ENCODE measurements at regions not wholly inside any gene's neighbourhood (a gene's known extent, or its start where the extent isn't known, plus 50 kb on each side); places are given as distances from the start of the nearest gene placed in this dataset.

DNA sequence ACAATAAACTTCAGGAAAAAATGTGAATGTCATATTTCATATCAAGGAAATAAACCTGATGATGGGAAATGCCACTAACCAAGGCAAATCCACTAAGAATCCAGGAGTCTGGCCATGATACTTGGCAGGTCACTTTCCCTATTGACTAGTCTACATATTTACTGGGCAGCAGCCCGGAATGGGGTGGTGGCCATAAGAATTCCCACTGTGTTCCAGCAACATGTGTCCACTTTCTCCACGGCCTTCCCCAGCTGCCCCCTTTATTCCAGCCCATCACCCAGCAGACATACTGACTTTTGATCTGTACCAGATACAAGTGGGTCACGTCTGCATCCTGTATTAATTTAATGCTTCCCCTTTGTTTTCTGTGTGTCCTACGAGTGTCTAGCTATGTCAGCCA, 234.5 kb upstream of the PRDM1 start:
- Mint-ChIP-seq H3K27ac (no peak overlapping the region), H3K4me1 (peaks cover 13% of the 10 kb centered on the region), H3K9me3 (peaks cover 5% of the 10 kb centered on the region)

DNA sequence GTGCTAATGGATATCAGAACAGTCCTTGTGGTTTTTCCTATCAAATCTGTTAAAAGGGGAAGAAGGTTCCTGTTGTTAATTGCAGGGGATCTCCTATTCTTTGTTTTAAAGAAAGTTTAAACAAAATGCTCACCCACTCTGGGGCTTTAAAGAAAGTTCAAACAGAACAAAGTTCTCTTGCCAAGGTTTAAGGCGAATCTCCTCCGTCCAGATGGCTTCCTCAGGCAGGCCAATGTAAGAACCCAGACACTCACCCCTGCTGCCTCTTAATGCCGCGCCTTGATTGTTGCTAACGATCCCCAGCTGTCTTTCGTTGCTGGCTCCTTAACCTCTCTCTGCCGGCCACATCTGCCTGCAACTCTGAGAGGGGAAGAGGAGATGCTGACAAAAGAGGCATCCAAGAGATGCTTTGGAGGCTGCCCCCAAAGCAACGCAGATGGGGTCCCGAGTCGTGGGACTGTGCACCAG, 235.0 kb upstream of the PRDM1 start:
- Mint-ChIP-seq H3K36me3 (no peaks in the 10 kb centered on the region), H3K9me3 (peaks cover 5% of the 10 kb centered on the region), H3K27ac (peak overlapping the region; percentile 39), H3K27me3 (ENCODE audit: low read depth) (no peaks in the 10 kb centered on the region), H3K4me3 (no peak overlapping the region), H3K4me1 (peaks cover 13% of the 10 kb centered on the region)
- TF ChIP-seq, protein P1, sequence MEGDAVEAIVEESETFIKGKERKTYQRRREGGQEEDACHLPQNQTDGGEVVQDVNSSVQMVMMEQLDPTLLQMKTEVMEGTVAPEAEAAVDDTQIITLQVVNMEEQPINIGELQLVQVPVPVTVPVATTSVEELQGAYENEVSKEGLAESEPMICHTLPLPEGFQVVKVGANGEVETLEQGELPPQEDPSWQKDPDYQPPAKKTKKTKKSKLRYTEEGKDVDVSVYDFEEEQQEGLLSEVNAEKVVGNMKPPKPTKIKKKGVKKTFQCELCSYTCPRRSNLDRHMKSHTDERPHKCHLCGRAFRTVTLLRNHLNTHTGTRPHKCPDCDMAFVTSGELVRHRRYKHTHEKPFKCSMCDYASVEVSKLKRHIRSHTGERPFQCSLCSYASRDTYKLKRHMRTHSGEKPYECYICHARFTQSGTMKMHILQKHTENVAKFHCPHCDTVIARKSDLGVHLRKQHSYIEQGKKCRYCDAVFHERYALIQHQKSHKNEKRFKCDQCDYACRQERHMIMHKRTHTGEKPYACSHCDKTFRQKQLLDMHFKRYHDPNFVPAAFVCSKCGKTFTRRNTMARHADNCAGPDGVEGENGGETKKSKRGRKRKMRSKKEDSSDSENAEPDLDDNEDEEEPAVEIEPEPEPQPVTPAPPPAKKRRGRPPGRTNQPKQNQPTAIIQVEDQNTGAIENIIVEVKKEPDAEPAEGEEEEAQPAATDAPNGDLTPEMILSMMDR (IDR thresholded peaks at IDR 0.05; ENCODE audit: unreplicated experiment): no peak
- DNase-seq (ENCODE audit: low spot score in 2 of 2, unreplicated experiment in 2 of 2): no peak

More for the DNA sequence above, 234.5 kb upstream of the PRDM1 start:
- H3K36me3 Mint-ChIP-seq: no peaks in the 10 kb centered on the region
- no peaks in the 10 kb centered on the region for H3K27me3 Mint-ChIP-seq (ENCODE audit: low read depth)
- TF ChIP-seq, protein P1 (IDR thresholded peaks at IDR 0.05; ENCODE audit: unreplicated experiment): no peak
- H3K4me3 Mint-ChIP-seq: no peak overlapping the region
- no peak for DNase-seq (ENCODE audit: low spot score in 2 of 2, unreplicated experiment in 2 of 2)

DNA sequence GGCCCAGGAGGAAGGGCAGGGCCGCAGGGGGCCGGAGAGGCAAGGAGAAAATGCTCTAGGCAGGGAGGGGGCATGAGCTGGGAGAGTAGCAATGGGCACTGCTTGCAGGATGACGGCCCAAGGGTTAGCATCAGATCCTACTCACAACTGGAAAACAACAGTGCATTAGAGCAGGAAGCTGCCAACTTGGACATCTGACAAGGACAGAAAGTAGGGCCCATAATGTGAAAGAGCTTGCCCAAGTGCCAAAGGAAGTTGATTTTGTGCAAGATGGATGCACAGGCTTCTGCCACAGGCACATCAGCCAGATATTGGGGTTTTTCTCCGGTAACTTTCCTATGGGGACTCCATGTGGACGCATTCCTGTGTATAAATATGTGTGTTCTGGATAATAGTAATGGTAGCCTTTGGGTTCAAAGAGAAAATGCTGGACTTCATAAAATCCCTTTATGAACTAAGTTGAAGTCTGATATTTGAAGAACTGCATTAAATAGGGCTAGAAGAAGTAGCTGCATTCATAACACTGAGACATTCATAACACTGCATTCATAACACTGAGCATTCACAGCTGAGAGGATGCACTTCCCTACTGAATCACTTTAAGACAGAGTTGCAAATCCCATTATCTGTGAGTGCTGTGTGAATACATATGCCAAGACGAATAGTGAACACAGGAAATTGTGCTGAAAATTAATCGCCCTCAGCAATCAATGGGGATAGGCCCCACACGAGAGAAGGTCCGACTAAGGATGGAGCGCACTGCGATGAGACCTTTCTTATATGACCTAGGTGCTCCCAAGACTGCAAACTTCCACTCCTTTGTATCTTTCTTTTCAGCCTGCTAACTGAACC, 235.6 kb upstream of the PRDM1 start:
- Mint-ChIP-seq H3K27ac (peak overlapping the region; percentile 39), H3K4me3 (no peak overlapping the region), H3K36me3 (no peaks in the 10 kb centered on the region), H3K9me3 (peaks cover 5% of the 10 kb centered on the region), H3K27me3 (ENCODE audit: low read depth) (no peaks in the 10 kb centered on the region), H3K4me1 (peaks cover 13% of the 10 kb centered on the region)
- TF ChIP-seq, protein P1 (IDR thresholded peaks at IDR 0.05; ENCODE audit: unreplicated experiment): no peak
- DNase-seq (ENCODE audit: low spot score in 2 of 2, unreplicated experiment in 2 of 2): no peak

DNA sequence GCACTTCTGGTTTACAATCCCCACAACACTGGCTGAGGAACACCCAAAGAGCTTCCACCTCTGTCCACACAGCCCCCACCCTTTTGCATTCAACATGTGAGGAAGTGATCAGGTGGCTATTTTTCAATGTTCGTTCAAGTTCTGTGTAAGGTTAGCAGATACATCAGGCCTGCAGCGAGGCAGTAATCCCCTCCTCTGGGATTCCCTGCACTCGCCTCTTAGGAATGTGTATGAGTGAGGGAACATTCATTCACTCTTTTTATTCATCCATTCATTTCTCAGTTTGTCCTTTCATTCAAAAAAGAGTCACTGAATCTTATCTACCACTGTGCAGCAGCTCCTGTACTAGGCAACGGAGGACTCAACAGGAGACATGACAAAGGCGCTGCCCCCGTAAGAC, 236.4 kb upstream of the PRDM1 start:
- Mint-ChIP-seq H3K36me3 (no peaks in the 10 kb centered on the region), H3K9me3 (peaks cover 5% of the 10 kb centered on the region), H3K4me3 (no peak overlapping the region), H3K27ac (no peak overlapping the region), H3K27me3 (ENCODE audit: low read depth) (no peaks in the 10 kb centered on the region), H3K4me1 (peaks cover 13% of the 10 kb centered on the region)
- DNase-seq (ENCODE audit: low spot score in 2 of 2, unreplicated experiment in 2 of 2): no peak
- TF ChIP-seq, protein P1 (IDR thresholded peaks at IDR 0.05; ENCODE audit: unreplicated experiment): no peak

DNA sequence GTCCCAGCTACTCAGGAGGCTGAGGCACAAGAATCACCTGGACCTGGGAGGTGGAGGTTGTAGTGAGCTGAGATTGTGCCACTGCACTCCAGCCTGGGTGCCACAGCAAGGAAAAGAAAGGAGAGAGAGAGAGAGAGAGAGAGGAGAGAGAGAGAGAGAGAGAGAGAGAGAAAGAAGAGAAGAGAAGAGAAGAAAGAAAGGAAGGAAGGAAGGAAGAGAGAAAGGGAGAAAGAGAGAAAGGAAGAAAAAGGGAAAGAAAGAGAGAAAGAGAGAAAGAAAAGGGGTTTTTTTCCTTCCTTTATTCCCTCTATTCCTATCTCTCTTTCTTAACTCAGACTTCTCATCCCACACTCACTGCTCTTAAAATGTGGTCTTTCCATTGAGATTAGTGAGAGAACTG, 238.7 kb upstream of the PRDM1 start:
- TF ChIP-seq, protein P1 (IDR thresholded peaks at IDR 0.05; ENCODE audit: unreplicated experiment): no peak
- Mint-ChIP-seq H3K36me3 (no peaks in the 10 kb centered on the region), H3K9me3 (peaks cover 5% of the 10 kb centered on the region), H3K27me3 (ENCODE audit: low read depth) (no peaks in the 10 kb centered on the region), H3K4me1 (peaks cover 13% of the 10 kb centered on the region), H3K4me3 (no peak overlapping the region), H3K27ac (no peak overlapping the region)
- no peak for DNase-seq (ENCODE audit: low spot score in 2 of 2, unreplicated experiment in 2 of 2)
